ENCODE measurements at regions not wholly inside any gene's neighbourhood (a gene's known extent, or its start where the extent isn't known, plus 50 kb on each side); places are given as distances from the start of the nearest gene placed in this dataset.

DNA sequence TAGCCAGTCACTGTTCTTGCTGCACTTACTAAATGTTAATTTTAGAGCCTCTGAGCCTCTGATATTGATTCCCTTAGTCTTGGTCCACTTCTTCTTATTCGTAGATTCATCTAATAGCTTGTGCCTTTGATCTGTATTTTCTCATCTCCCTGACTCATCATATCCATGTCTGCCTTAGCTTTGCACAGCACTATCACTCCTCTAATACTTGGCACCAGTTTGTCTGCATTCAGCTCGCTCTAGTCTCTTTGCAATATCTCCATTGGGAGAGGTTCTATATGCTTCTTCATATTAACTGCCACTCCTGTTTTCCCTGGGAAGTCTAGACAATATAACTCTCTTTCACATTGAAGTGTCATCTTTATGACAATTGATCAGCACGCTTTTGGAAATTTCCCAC lies 68.5 kb upstream of the CSRP2 start:
- no peak for ATAC-seq (ENCODE audit: low read depth)
- Histone ChIP-seq H3K9ac (ENCODE audit: low read depth, low read length) (no peak overlapping the region), H3K9me3 (ENCODE audit: control insufficient read depth, insufficient read depth, low read length) (no peaks in the 10 kb centered on the region), H4K91ac (ENCODE audit: insufficient read depth, low read depth, low read length) (no peak overlapping the region), H3K56ac (ENCODE audit: extremely low read depth, insufficient read depth, low read length) (no peak overlapping the region), H2BK20ac (ENCODE audit: low read depth, low read length) (peak overlapping the region; percentile 86; the same call in 1 of the 2 replicates), H3K23ac (ENCODE audit: low read depth, low read length) (no peak overlapping the region), H3K4me3 (ENCODE audit: insufficient read depth, low read depth, low read length) (no peak overlapping the region), H4K5ac (ENCODE audit: low read depth, low read length) (no peak overlapping the region), H2BK5ac (ENCODE audit: low read depth, low read length, poor library complexity, severe bottlenecking) (no peak overlapping the region), H3K4me2 (ENCODE audit: low read depth, low read length) (no peak overlapping the region), H2AFZ (replicated peaks; ENCODE audit: low read length, poor library complexity) (no peak overlapping the region), H2AK9ac (replicated peaks; ENCODE audit: low read depth, low read length, poor library complexity) (no peak overlapping the region), H3K18ac (ENCODE audit: low read depth, low read length) (no peak overlapping the region), H3K36me3 (ENCODE audit: control insufficient read depth, insufficient read depth, low read length) (no peaks in the 10 kb centered on the region), H3K27ac (ENCODE audit: insufficient read depth, low read length) (no peak overlapping the region), H3K14ac (replicated peaks; ENCODE audit: low read depth, low read length) (no peak overlapping the region), H4K8ac (ENCODE audit: low read depth in 2 of 2, low read length in 2 of 2) (no peak overlapping the region), H3K4me1 (ENCODE audit: control insufficient read depth, insufficient read depth, low read length) (peaks cover 12% of the 10 kb centered on the region), H2BK120ac (ENCODE audit: low read depth, low read length) (no peak overlapping the region; the same call in 1 of the 2 replicates), H3K4ac (ENCODE audit: low read depth, low read length) (peak overlapping the region; percentile 48; the same call in 1 of the 2 replicates), H2BK15ac (ENCODE audit: low read depth, low read length) (0 out of 3 replicates have a peak overlapping the region, but pooled peaks have one; percentile 20), H3K9me1 (ENCODE audit: insufficient read depth, low read length) (peaks cover 4% of the 10 kb centered on the region; the same call in 1 of the 2 replicates), H3K79me1 (ENCODE audit: low read depth in 1 of 2, low read length in 2 of 2) (no peaks in the 10 kb centered on the region), H3K27me3 (ENCODE audit: control insufficient read depth, insufficient read depth, low read length) (no peaks in the 10 kb centered on the region), H4K20me1 (ENCODE audit: insufficient read depth, low read length) (no peaks in the 10 kb centered on the region), H2AK5ac (ENCODE audit: low read depth, low read length) (no peak overlapping the region)
- dilution Hi-C loops (cut with HindIII; ENCODE audit: low sequenced_read_pairs, unreplicated experiment), result no loop called here
- ChIA-PET POLR2A (ENCODE audit: unreplicated experiment) (no interaction called here), CTCF (no interaction called here)
- no TSS peak for BruUV-seq (replicated peaks)
- DNase-seq, result no peak
- TF ChIP-seq CHD1 (IDR thresholded peaks at IDR 0.05; ENCODE audit: low read depth, low read length) (no peak), USF2 (IDR thresholded peaks at IDR 0.05; ENCODE audit: low read depth, low read length) (no peak), RAD21 (IDR thresholded peaks at IDR 0.05; ENCODE audit: low read length) (no peak), MAFK (IDR thresholded peaks at IDR 0.05; ENCODE audit: low read depth, low read length) (no peak), SMC3 (IDR thresholded peaks at IDR 0.05; ENCODE audit: low read depth, low read length) (no peak), FOS (IDR thresholded peaks at IDR 0.05; ENCODE audit: low read depth, low read length) (no peak), MAZ (IDR thresholded peaks at IDR 0.05; ENCODE audit: borderline replicate concordance, low read depth, low read length) (no peak), BHLHE40 (IDR thresholded peaks at IDR 0.05; ENCODE audit: low read depth, low read length) (no peak), RFX5 (IDR thresholded peaks at IDR 0.05; ENCODE audit: low read depth, low read length) (no peak)
- TF ChIP-seq, protein P1, sequence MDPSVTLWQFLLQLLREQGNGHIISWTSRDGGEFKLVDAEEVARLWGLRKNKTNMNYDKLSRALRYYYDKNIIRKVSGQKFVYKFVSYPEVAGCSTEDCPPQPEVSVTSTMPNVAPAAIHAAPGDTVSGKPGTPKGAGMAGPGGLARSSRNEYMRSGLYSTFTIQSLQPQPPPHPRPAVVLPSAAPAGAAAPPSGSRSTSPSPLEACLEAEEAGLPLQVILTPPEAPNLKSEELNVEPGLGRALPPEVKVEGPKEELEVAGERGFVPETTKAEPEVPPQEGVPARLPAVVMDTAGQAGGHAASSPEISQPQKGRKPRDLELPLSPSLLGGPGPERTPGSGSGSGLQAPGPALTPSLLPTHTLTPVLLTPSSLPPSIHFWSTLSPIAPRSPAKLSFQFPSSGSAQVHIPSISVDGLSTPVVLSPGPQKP (IDR thresholded peaks at IDR 0.05; ENCODE audit: borderline replicate concordance, low read depth, low read length), result no peak
- TF ChIP-seq, protein P2, sequence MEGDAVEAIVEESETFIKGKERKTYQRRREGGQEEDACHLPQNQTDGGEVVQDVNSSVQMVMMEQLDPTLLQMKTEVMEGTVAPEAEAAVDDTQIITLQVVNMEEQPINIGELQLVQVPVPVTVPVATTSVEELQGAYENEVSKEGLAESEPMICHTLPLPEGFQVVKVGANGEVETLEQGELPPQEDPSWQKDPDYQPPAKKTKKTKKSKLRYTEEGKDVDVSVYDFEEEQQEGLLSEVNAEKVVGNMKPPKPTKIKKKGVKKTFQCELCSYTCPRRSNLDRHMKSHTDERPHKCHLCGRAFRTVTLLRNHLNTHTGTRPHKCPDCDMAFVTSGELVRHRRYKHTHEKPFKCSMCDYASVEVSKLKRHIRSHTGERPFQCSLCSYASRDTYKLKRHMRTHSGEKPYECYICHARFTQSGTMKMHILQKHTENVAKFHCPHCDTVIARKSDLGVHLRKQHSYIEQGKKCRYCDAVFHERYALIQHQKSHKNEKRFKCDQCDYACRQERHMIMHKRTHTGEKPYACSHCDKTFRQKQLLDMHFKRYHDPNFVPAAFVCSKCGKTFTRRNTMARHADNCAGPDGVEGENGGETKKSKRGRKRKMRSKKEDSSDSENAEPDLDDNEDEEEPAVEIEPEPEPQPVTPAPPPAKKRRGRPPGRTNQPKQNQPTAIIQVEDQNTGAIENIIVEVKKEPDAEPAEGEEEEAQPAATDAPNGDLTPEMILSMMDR (conservative IDR thresholded peaks at IDR 0.05; ENCODE audit: low read depth, low read length), result no peak
- in situ Hi-C loops (cut with MboI; ENCODE audit: low sequenced_read_pairs), result no loop called here
- intact Hi-C loops (cut with micrococcal nuclease), result no loop called here
- WGBS, 2 experiments (ENCODE audit: extremely low coverage in 2 of 2, insufficient read length in 1 of 2), result 100% methylated on average over 1 of the region's 3 CpGs; no CpG with 5 or more reads in 1 of the 2 experiments
